ENCODE measurements at regions not wholly inside any gene's neighbourhood (a gene's known extent, or its start where the extent isn't known, plus 50 kb on each side); places are given as distances from the start of the nearest gene placed in this dataset.

- TF ChIP-seq CTCF (conservative IDR thresholded peaks at IDR 0.05) (peak; percentile 52), ZFX (IDR thresholded peaks at IDR 0.05) (no peak)
These were observed 391.0 kb upstream of the SLITRK5 start for GRCh38 chr13:87280139-87280538.
